ENCODE measurements at regions not wholly inside any gene's neighbourhood (a gene's known extent, or its start where the extent isn't known, plus 50 kb on each side); places are given as distances from the start of the nearest gene placed in this dataset.

DNA sequence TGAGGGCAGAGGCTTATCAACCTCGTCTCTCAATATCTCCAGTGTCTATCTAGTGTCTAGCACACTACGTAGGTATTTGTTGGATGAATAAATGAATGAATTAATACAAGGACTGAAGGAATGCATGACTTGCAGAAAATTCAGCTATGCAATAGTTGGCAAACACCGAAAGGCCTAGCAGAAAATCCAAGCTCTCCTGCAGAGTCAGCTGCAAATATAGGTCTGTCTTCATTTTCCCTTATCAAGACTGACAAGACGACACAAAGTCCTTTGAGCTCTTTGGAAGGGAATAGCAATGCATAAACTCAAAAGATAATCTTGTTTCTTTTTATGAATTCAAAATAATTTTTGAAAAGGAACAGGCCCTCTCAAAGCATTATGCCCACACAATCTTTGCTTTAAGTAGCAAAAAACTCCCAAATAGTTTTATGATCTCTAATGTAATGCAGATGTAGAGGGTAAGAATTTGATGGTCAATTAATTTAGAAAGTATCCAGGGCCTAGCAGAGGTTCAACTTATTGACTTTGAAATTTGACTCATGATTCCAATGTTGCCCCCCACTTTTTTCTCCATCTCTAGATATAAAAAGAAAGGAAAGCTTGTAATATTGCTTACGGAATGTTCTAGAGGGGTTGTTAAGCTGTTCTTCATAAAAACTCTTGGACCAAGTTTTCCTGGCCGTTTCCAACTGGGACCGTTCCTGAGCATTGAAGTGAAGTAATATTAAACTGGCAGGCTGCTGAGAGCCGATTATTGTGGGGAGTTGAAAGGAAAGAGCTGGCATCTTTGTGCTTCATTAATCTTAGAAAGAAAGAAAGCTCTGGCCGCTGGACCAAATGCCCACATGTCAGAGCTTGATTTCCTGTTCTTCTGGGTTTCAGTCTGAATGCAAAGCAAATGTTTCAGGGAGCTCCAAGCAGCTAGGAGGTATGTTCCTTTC, 227.3 kb downstream of the HS3ST3A1 start:
- H2BK5ac ChIP-seq (ENCODE audit: low read length) = no peak overlapping the region
- no peaks in the 10 kb centered on the region for H3K36me3 ChIP-seq (replicated peaks in 1 of 2; ENCODE audit: control insufficient read depth in 2 of 2, insufficient read depth in 2 of 2, low read length in 2 of 2)

DNA sequence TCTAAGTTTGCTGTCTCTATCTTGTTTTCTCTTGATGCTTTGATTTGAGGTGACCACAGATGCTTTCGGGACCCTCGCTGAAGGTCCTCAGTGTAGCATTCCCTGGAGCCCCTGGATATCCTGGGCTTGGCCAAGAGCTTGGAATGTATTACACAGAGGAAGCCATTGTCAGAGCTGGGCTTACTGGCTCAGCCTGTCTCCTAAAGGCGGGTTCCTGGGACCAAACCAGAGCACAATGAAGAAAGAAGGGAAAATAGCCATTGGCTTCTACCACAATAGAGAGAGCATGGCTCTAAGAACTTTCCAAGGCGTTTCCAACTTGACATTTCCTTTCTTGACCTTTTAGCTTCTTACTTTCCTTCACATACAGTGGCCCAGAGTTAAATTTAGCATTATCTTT, 229.3 kb downstream of the HS3ST3A1 start:
- Histone ChIP-seq H2AK5ac (ENCODE audit: low read depth, low read length) (no peak overlapping the region), H3K36me3 (replicated peaks in 1 of 2; ENCODE audit: control insufficient read depth in 2 of 2, insufficient read depth in 2 of 2, low read length in 2 of 2) (no peaks in the 10 kb centered on the region), H2BK5ac (ENCODE audit: low read length) (no peak overlapping the region), H3K27me3 (ENCODE audit: control insufficient read depth in 3 of 3, insufficient read depth in 3 of 3, low read depth in 1 of 3, low read length in 3 of 3) (no peaks in the 10 kb centered on the region), H3K23ac (ENCODE audit: low read depth, low read length, poor library complexity) (no peak overlapping the region), H3K9ac (ENCODE audit: low read depth, low read length, poor library complexity) (no peak overlapping the region), H2AFZ (ENCODE audit: low read length) (no peak overlapping the region), H3K4me2 (ENCODE audit: insufficient read depth, low read length, poor library complexity, severe bottlenecking) (no peak overlapping the region), H4K8ac (ENCODE audit: low read depth, low read length) (no peak overlapping the region), H3K18ac (ENCODE audit: low read length) (no peak overlapping the region), H2BK15ac (ENCODE audit: low read length) (no peak overlapping the region), H3K4ac (ENCODE audit: low read length) (no peak overlapping the region), H3K4me1 (ENCODE audit: control insufficient read depth in 2 of 2, insufficient read depth in 1 of 2, low read depth in 1 of 2, low read length in 2 of 2) (no peaks in the 10 kb centered on the region), H3K79me1 (ENCODE audit: low read depth, low read length) (no peaks in the 10 kb centered on the region), H3K4me3 (ENCODE audit: low read length in 2 of 2) (no peak overlapping the region), H2BK12ac (ENCODE audit: low read length) (no peak overlapping the region), H3K27ac (replicated peaks; ENCODE audit: low read length) (no peak overlapping the region), H3K14ac (ENCODE audit: low read length) (no peak overlapping the region), H2BK120ac (ENCODE audit: low read depth, low read length) (no peak overlapping the region), H4K91ac (ENCODE audit: low read depth, low read length, poor library complexity) (no peak overlapping the region), H3K9me3 (replicated peaks in 1 of 2; ENCODE audit: control insufficient read depth in 2 of 2, insufficient read depth in 1 of 2, low read depth in 1 of 2, low read length in 2 of 2) (no peaks in the 10 kb centered on the region)
- no peak for DNase-seq (ENCODE audit: low spot score)
- no CpG with 5 or more reads among the region's 4 CpGs for WGBS, 2 donors (ENCODE audit: extremely low coverage in 2 of 2, insufficient read length in 2 of 2, insufficient replicate concordance in 1 of 2)

More for the DNA sequence above, 227.3 kb downstream of the HS3ST3A1 start:
- Histone ChIP-seq H3K27me3 (ENCODE audit: control insufficient read depth in 3 of 3, insufficient read depth in 3 of 3, low read depth in 1 of 3, low read length in 3 of 3) (no peaks in the 10 kb centered on the region), H2AFZ (ENCODE audit: low read length) (no peak overlapping the region), H4K8ac (ENCODE audit: low read depth, low read length) (no peak overlapping the region), H3K4me2 (ENCODE audit: insufficient read depth, low read length, poor library complexity, severe bottlenecking) (no peak overlapping the region), H3K18ac (ENCODE audit: low read length) (no peak overlapping the region), H2BK15ac (ENCODE audit: low read length) (no peak overlapping the region), H3K79me1 (ENCODE audit: low read depth, low read length) (no peaks in the 10 kb centered on the region), H3K4me3 (ENCODE audit: low read length in 2 of 2) (no peak overlapping the region), H3K9me3 (replicated peaks in 1 of 2; ENCODE audit: control insufficient read depth in 2 of 2, insufficient read depth in 1 of 2, low read depth in 1 of 2, low read length in 2 of 2) (peaks cover 0 to 2% of the 10 kb centered on the region in 2 donors), H2BK12ac (ENCODE audit: low read length) (no peak overlapping the region), H3K23ac (ENCODE audit: low read depth, low read length, poor library complexity) (no peak overlapping the region), H3K14ac (ENCODE audit: low read length) (no peak overlapping the region), H3K4me1 (ENCODE audit: control insufficient read depth in 2 of 2, insufficient read depth in 1 of 2, low read depth in 1 of 2, low read length in 2 of 2) (no peaks in the 10 kb centered on the region), H3K27ac (replicated peaks; ENCODE audit: low read length) (no peak overlapping the region), H3K9ac (ENCODE audit: low read depth, low read length, poor library complexity) (no peak overlapping the region), H3K4ac (ENCODE audit: low read length) (no peak overlapping the region), H2AK5ac (ENCODE audit: low read depth, low read length) (no peak overlapping the region), H4K91ac (ENCODE audit: low read depth, low read length, poor library complexity) (no peak overlapping the region), H2BK120ac (ENCODE audit: low read depth, low read length) (no peak overlapping the region)
- no CpG with 5 or more reads among the region's 9 CpGs for WGBS, 2 donors (ENCODE audit: extremely low coverage in 2 of 2, insufficient read length in 2 of 2, insufficient replicate concordance in 1 of 2)
- no peak for DNase-seq (ENCODE audit: low spot score)

DNA sequence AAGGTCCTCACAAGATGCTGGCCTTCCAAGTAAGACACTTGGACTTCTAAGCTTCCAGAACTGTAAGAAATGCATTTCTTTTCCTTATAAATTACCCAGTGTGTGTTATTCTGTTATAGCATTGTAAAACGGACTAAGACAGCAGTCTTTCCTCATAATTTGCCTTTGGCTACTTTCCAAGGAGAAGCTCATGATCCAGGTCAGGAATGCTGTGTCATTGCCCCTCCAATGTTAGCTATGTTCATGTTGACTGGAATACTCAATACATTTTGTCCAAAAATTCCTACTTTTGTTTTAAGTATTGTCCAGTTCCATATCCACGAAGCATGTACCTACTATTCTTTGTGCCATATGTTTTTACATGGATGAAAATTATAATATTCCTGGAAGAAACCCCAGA, 234.6 kb downstream of the HS3ST3A1 start:
- Histone ChIP-seq H3K4me2 (ENCODE audit: insufficient read depth, low read length, poor library complexity, severe bottlenecking) (no peak overlapping the region), H3K9me3 (replicated peaks in 1 of 2; ENCODE audit: control insufficient read depth in 2 of 2, insufficient read depth in 1 of 2, low read depth in 1 of 2, low read length in 2 of 2) (no peaks in the 10 kb centered on the region), H3K9ac (ENCODE audit: low read depth, low read length, poor library complexity) (no peak overlapping the region), H2BK120ac (ENCODE audit: low read depth, low read length) (no peak overlapping the region), H2AK5ac (ENCODE audit: low read depth, low read length) (no peak overlapping the region), H3K79me1 (ENCODE audit: low read depth, low read length) (no peaks in the 10 kb centered on the region), H4K91ac (ENCODE audit: low read depth, low read length, poor library complexity) (no peak overlapping the region), H2BK5ac (ENCODE audit: low read length) (no peak overlapping the region), H2BK12ac (ENCODE audit: low read length) (no peak overlapping the region), H3K23ac (ENCODE audit: low read depth, low read length, poor library complexity) (no peak overlapping the region), H3K4me1 (ENCODE audit: control insufficient read depth in 2 of 2, insufficient read depth in 1 of 2, low read depth in 1 of 2, low read length in 2 of 2) (peaks cover 3 to 5% of the 10 kb centered on the region in 2 donors), H2AFZ (ENCODE audit: low read length) (no peak overlapping the region), H3K27me3 (ENCODE audit: control insufficient read depth in 3 of 3, insufficient read depth in 3 of 3, low read depth in 1 of 3, low read length in 3 of 3) (no peaks in the 10 kb centered on the region), H3K27ac (replicated peaks; ENCODE audit: low read length) (no peak overlapping the region), H3K18ac (ENCODE audit: low read length) (no peak overlapping the region), H3K4me3 (ENCODE audit: low read length in 2 of 2) (no peak overlapping the region), H3K4ac (ENCODE audit: low read length) (no peak overlapping the region), H4K8ac (ENCODE audit: low read depth, low read length) (no peak overlapping the region), H3K36me3 (replicated peaks in 1 of 2; ENCODE audit: control insufficient read depth in 2 of 2, insufficient read depth in 2 of 2, low read length in 2 of 2) (no peaks in the 10 kb centered on the region), H3K14ac (ENCODE audit: low read length) (no peak overlapping the region), H2BK15ac (ENCODE audit: low read length) (no peak overlapping the region)
- no peak for DNase-seq (ENCODE audit: low spot score)
- no CpG with 5 or more reads among the region's 2 CpGs for WGBS, 2 donors (ENCODE audit: extremely low coverage in 2 of 2, insufficient read length in 2 of 2, insufficient replicate concordance in 1 of 2)

DNA sequence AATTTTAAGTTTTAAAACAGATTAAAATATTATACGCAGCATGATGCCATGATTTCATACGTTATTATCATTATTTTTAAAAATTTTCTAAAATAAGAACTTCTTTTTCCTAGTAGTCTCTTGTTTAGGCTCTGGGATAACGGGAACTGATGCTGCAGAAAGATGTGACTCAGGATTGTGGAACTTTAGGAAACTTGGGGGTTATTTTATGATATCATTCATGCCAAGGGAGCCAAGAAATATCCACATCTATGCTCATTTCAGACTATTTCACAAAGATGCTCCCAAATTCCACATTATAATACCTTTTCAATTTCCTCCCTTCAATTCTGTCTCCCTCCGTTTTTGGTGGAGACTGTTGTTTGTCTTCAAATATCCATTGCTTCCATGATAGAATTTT, 236.4 kb downstream of the HS3ST3A1 start:
- WGBS, 2 donors (ENCODE audit: extremely low coverage in 2 of 2, insufficient read length in 2 of 2, insufficient replicate concordance in 1 of 2) = no CpG with 5 or more reads among the region's 4 CpGs
- Histone ChIP-seq H3K9ac (ENCODE audit: low read depth, low read length, poor library complexity) (no peak overlapping the region), H3K18ac (ENCODE audit: low read length) (no peak overlapping the region), H2BK5ac (ENCODE audit: low read length) (no peak overlapping the region), H3K23ac (ENCODE audit: low read depth, low read length, poor library complexity) (no peak overlapping the region), H3K14ac (ENCODE audit: low read length) (no peak overlapping the region), H3K4me1 (ENCODE audit: control insufficient read depth in 2 of 2, insufficient read depth in 1 of 2, low read depth in 1 of 2, low read length in 2 of 2) (peaks cover 3 to 5% of the 10 kb centered on the region in 2 donors), H3K27ac (replicated peaks; ENCODE audit: low read length) (no peak overlapping the region), H2BK15ac (ENCODE audit: low read length) (no peak overlapping the region), H3K9me3 (replicated peaks in 1 of 2; ENCODE audit: control insufficient read depth in 2 of 2, insufficient read depth in 1 of 2, low read depth in 1 of 2, low read length in 2 of 2) (no peaks in the 10 kb centered on the region), H2BK12ac (ENCODE audit: low read length) (no peak overlapping the region), H3K4ac (ENCODE audit: low read length) (no peak overlapping the region), H2AFZ (ENCODE audit: low read length) (no peak overlapping the region), H3K27me3 (ENCODE audit: control insufficient read depth in 3 of 3, insufficient read depth in 3 of 3, low read depth in 1 of 3, low read length in 3 of 3) (no peaks in the 10 kb centered on the region), H3K79me1 (ENCODE audit: low read depth, low read length) (no peaks in the 10 kb centered on the region), H3K36me3 (replicated peaks in 1 of 2; ENCODE audit: control insufficient read depth in 2 of 2, insufficient read depth in 2 of 2, low read length in 2 of 2) (no peaks in the 10 kb centered on the region), H2AK5ac (ENCODE audit: low read depth, low read length) (no peak overlapping the region), H4K91ac (ENCODE audit: low read depth, low read length, poor library complexity) (no peak overlapping the region), H3K4me3 (ENCODE audit: low read length in 2 of 2) (no peak overlapping the region), H4K8ac (ENCODE audit: low read depth, low read length) (no peak overlapping the region), H3K4me2 (ENCODE audit: insufficient read depth, low read length, poor library complexity, severe bottlenecking) (no peak overlapping the region), H2BK120ac (ENCODE audit: low read depth, low read length) (no peak overlapping the region)
- DNase-seq (ENCODE audit: low spot score) = no peak

Measured in neuronal stem cell (in vitro differentiated cells).